CD4-positive, alpha-beta T cell treated with Interleukin-1 beta for 1 hour (primary cell): ENCODE measurements at regions not wholly inside any gene's neighbourhood (a gene's known extent, or its start where the extent isn't known, plus 50 kb on each side); places are given as distances from the start of the nearest gene placed in this dataset.

Experiments used
- DNase-seq, 2 donors: peaks; one replicate each; pipeline ENCODE4 v3.0.0-alpha.2; 2020 to 2022

GRCh38 chr14:99067141-99067920 is 204.7 kb downstream of the BCL11B start:
- no peak for DNase-seq

- no peak for DNase-seq
These were observed 204.1 kb downstream of the BCL11B start for GRCh38 chr14:99067927-99068326.

- DNase-seq, result no peak
These were observed 202.1 kb downstream of the BCL11B start for GRCh38 chr14:99069946-99070345.

GRCh38 chr14:99072433-99072832 is 199.6 kb downstream of the BCL11B start:
- no peak for DNase-seq

GRCh38 chr14:99072956-99073355 is 199.0 kb downstream of the BCL11B start:
- DNase-seq, result no peak

GRCh38 chr14:99073431-99073830 is 198.6 kb downstream of the BCL11B start:
- DNase-seq, result no peak

GRCh38 chr14:99075061-99075460 is 196.9 kb downstream of the BCL11B start:
- DNase-seq, result no peak

GRCh38 chr14:99075771-99076375 is 196.1 kb downstream of the BCL11B start:
- DNase-seq, result no peak

GRCh38 chr14:99077076-99077843 is 194.7 kb downstream of the BCL11B start:
- DNase-seq, result no peak

- DNase-seq, result no peak
These were observed 194.2 kb downstream of the BCL11B start for GRCh38 chr14:99077844-99078236.

- no peak for DNase-seq
These were observed 193.6 kb downstream of the BCL11B start for GRCh38 chr14:99078426-99078825.

- DNase-seq, result no peak
These were observed 192.8 kb downstream of the BCL11B start for GRCh38 chr14:99079061-99079727.

GRCh38 chr14:99080306-99080705 is 191.7 kb downstream of the BCL11B start:
- no peak for DNase-seq

- no peak for DNase-seq
These were observed 190.7 kb downstream of the BCL11B start for GRCh38 chr14:99081156-99081765.

GRCh38 chr14:99081880-99082279 is 190.1 kb downstream of the BCL11B start:
- no peak for DNase-seq

GRCh38 chr14:99093532-99094517 is 178.2 kb downstream of the BCL11B start:
- no peak for DNase-seq

GRCh38 chr14:99094901-99095300 is 177.1 kb downstream of the BCL11B start:
- no peak for DNase-seq

GRCh38 chr14:99095369-99095768 is 176.6 kb downstream of the BCL11B start:
- no peak for DNase-seq

GRCh38 chr14:99098199-99098598 is 173.8 kb downstream of the BCL11B start:
- DNase-seq, result no peak

- DNase-seq, result no peak
These were observed 172.8 kb downstream of the BCL11B start for GRCh38 chr14:99099051-99099787.
